ENCODE measurements at regions not wholly inside any gene's neighbourhood (a gene's known extent, or its start where the extent isn't known, plus 50 kb on each side); places are given as distances from the start of the nearest gene placed in this dataset.

GRCh38 chr9:16196206-16196605 is 643.4 kb downstream of the CCDC171 start:
- TF ChIP-seq, protein P1, sequence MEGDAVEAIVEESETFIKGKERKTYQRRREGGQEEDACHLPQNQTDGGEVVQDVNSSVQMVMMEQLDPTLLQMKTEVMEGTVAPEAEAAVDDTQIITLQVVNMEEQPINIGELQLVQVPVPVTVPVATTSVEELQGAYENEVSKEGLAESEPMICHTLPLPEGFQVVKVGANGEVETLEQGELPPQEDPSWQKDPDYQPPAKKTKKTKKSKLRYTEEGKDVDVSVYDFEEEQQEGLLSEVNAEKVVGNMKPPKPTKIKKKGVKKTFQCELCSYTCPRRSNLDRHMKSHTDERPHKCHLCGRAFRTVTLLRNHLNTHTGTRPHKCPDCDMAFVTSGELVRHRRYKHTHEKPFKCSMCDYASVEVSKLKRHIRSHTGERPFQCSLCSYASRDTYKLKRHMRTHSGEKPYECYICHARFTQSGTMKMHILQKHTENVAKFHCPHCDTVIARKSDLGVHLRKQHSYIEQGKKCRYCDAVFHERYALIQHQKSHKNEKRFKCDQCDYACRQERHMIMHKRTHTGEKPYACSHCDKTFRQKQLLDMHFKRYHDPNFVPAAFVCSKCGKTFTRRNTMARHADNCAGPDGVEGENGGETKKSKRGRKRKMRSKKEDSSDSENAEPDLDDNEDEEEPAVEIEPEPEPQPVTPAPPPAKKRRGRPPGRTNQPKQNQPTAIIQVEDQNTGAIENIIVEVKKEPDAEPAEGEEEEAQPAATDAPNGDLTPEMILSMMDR (conservative IDR thresholded peaks at IDR 0.05): no peak
- no peak for TF ChIP-seq ZFX (IDR thresholded peaks at IDR 0.05)
